ENCODE measurements at regions not wholly inside any gene's neighbourhood (a gene's known extent, or its start where the extent isn't known, plus 50 kb on each side); places are given as distances from the start of the nearest gene placed in this dataset.
"Not testable (repeated sequence)": the region's sequence is repeated elsewhere in the genome, so short reads cannot be mapped to it uniquely, and the experiment has no call there.

- no peak for DNase-seq
Measured at GRCh38 chr17:63189082-63189481, 223.0 kb downstream of the TANC2 start.

- no peak for DNase-seq
Measured at GRCh38 chr17:63189930-63190329, 223.9 kb downstream of the TANC2 start.

GRCh38 chr17:63190821-63191370 is 224.9 kb downstream of the TANC2 start:
- DNase-seq, result no peak

GRCh38 chr17:63191610-63192009 is 225.6 kb downstream of the TANC2 start:
- DNase-seq, result no peak

GRCh38 chr17:63193827-63194226 is 227.8 kb downstream of the TANC2 start:
- DNase-seq, result no peak

GRCh38 chr17:63196772-63197335 is 230.8 kb downstream of the TANC2 start:
- DNase-seq, result no peak

GRCh38 chr17:63203652-63204051 is 237.6 kb downstream of the TANC2 start:
- DNase-seq, result no peak

- no peak for DNase-seq
Measured at GRCh38 chr17:63221939-63222338, 224.2 kb downstream of the CYB561 start.

GRCh38 chr17:63222655-63223054 is 223.5 kb downstream of the CYB561 start:
- DNase-seq, result peak; percentile 1

- no peak for DNase-seq
Measured at GRCh38 chr17:63223212-63223911, 222.7 kb downstream of the CYB561 start.

GRCh38 chr17:63224644-63225043 is 221.5 kb downstream of the CYB561 start:
- no peak for DNase-seq

GRCh38 chr17:63226720-63227119 is 219.4 kb downstream of the CYB561 start:
- DNase-seq, result not testable (repeated sequence)

- not testable (repeated sequence) for DNase-seq
Measured at GRCh38 chr17:63231015-63231620, 215.0 kb downstream of the CYB561 start.

GRCh38 chr17:63232565-63233310 is 213.4 kb downstream of the CYB561 start:
- DNase-seq, result no peak

GRCh38 chr17:63240106-63240505 is 206.0 kb downstream of the CYB561 start:
- no peak for DNase-seq

- no peak for DNase-seq
Measured at GRCh38 chr17:63246344-63246743, 199.8 kb downstream of the CYB561 start.

- no peak for DNase-seq
Measured at GRCh38 chr17:63247706-63248105, 198.4 kb downstream of the CYB561 start.

GRCh38 chr17:63249256-63250004 is 196.7 kb downstream of the CYB561 start:
- no peak for DNase-seq

GRCh38 chr17:63250830-63251229 is 195.3 kb downstream of the CYB561 start:
- no peak for DNase-seq

- DNase-seq, result no peak
Measured at GRCh38 chr17:63258785-63259184, 187.3 kb downstream of the CYB561 start.

- DNase-seq, result no peak
Measured at GRCh38 chr17:63262751-63263476, 183.2 kb downstream of the CYB561 start.

- DNase-seq, result no peak
Measured at GRCh38 chr17:63265526-63265925, 180.6 kb downstream of the CYB561 start.
